ENCODE measurements at regions not wholly inside any gene's neighbourhood (a gene's known extent, or its start where the extent isn't known, plus 50 kb on each side); places are given as distances from the start of the nearest gene placed in this dataset.

GRCh38 chr6:92752114-92752513 is 667.2 kb downstream of the EPHA7 start:
- intact Hi-C loops (cut with micrococcal nuclease; ENCODE audit: unreplicated experiment): no loop called here
- Histone ChIP-seq H3K4me3 (ENCODE audit: low read depth, low read length) (no peak overlapping the region), H3K4me1 (no peaks in the 10 kb centered on the region), H3K36me3 (ENCODE audit: control insufficient read depth, insufficient read depth, low read length) (no peaks in the 10 kb centered on the region), H3K9me3 (0 out of 2 replicates have a peak, but pooled peaks cover 4% of the 10 kb centered on the region), H3K27me3 (replicated peaks; ENCODE audit: control insufficient read depth, insufficient read depth, low read length) (no peaks in the 10 kb centered on the region)
- Mint-ChIP-seq H3K9me3 (ENCODE audit: unreplicated experiment) (no peaks in the 10 kb centered on the region), H3K27me3 (ENCODE audit: insufficient read depth, unreplicated experiment) (no peaks in the 10 kb centered on the region), H3K36me3 (ENCODE audit: insufficient read depth, unreplicated experiment) (no peaks in the 10 kb centered on the region), H3K27ac (ENCODE audit: unreplicated experiment) (no peak overlapping the region), H3K4me1 (ENCODE audit: low read depth, unreplicated experiment) (no peaks in the 10 kb centered on the region), H3K4me3 (ENCODE audit: unreplicated experiment) (no peak overlapping the region)
- POLR2A ChIA-PET: no interaction called here
- CTCF ChIA-PET: no interaction called here
- no peak for DNase-seq
- TF ChIP-seq CTCF (IDR thresholded peaks at IDR 0.05; ENCODE audit: insufficient read depth in 1 of 2, low read depth in 1 of 2, low read length in 1 of 2, severe bottlenecking in 1 of 2, unreplicated experiment in 1 of 2): no peak
- no TSS peak for BruUV-seq (replicated peaks)

- Mint-ChIP-seq H3K36me3 (ENCODE audit: insufficient read depth, unreplicated experiment) (no peaks in the 10 kb centered on the region), H3K9me3 (ENCODE audit: unreplicated experiment) (no peaks in the 10 kb centered on the region), H3K4me1 (ENCODE audit: low read depth, unreplicated experiment) (no peaks in the 10 kb centered on the region), H3K4me3 (ENCODE audit: unreplicated experiment) (no peak overlapping the region), H3K27me3 (ENCODE audit: insufficient read depth, unreplicated experiment) (peaks cover 3% of the 10 kb centered on the region), H3K27ac (ENCODE audit: unreplicated experiment) (no peak overlapping the region)
- H3K4me1 ChIP-seq: no peaks in the 10 kb centered on the region
- no peaks in the 10 kb centered on the region for H3K36me3 ChIP-seq (ENCODE audit: control insufficient read depth, insufficient read depth, low read length)
- no peak for DNase-seq
- TF ChIP-seq CTCF (IDR thresholded peaks at IDR 0.05; ENCODE audit: insufficient read depth in 1 of 2, low read depth in 1 of 2, low read length in 1 of 2, severe bottlenecking in 1 of 2, unreplicated experiment in 1 of 2): no peak
- BruUV-seq (replicated peaks): no TSS peak
- POLR2A ChIA-PET: no interaction called here
- CTCF ChIA-PET: no interaction called here
- no peaks in the 10 kb centered on the region for H3K27me3 ChIP-seq (replicated peaks; ENCODE audit: control insufficient read depth, insufficient read depth, low read length)
- no peak overlapping the region for H3K4me3 ChIP-seq (ENCODE audit: low read depth, low read length)
- intact Hi-C loops (cut with micrococcal nuclease; ENCODE audit: unreplicated experiment): no loop called here
- H3K9me3 ChIP-seq: 0 out of 2 replicates have a peak, but pooled peaks cover 4% of the 10 kb centered on the region
These were observed 671.2 kb downstream of the EPHA7 start for GRCh38 chr6:92748131-92748530.

- Mint-ChIP-seq H3K9me3 (ENCODE audit: unreplicated experiment) (no peaks in the 10 kb centered on the region), H3K27ac (ENCODE audit: unreplicated experiment) (no peak overlapping the region), H3K27me3 (ENCODE audit: insufficient read depth, unreplicated experiment) (no peaks in the 10 kb centered on the region), H3K4me1 (ENCODE audit: low read depth, unreplicated experiment) (no peaks in the 10 kb centered on the region), H3K36me3 (ENCODE audit: insufficient read depth, unreplicated experiment) (no peaks in the 10 kb centered on the region), H3K4me3 (ENCODE audit: unreplicated experiment) (no peak overlapping the region)
- no peaks in the 10 kb centered on the region for H3K36me3 ChIP-seq (ENCODE audit: control insufficient read depth, insufficient read depth, low read length)
- H3K4me3 ChIP-seq (ENCODE audit: low read depth, low read length): no peak overlapping the region
- H3K27me3 ChIP-seq (replicated peaks; ENCODE audit: control insufficient read depth, insufficient read depth, low read length): no peaks in the 10 kb centered on the region
- no peak for TF ChIP-seq CTCF (IDR thresholded peaks at IDR 0.05; ENCODE audit: insufficient read depth in 1 of 2, low read depth in 1 of 2, low read length in 1 of 2, severe bottlenecking in 1 of 2, unreplicated experiment in 1 of 2)
- ChIA-PET CTCF (no interaction called here), POLR2A (no interaction called here)
- intact Hi-C loops (cut with micrococcal nuclease; ENCODE audit: unreplicated experiment): no loop called here
- no peaks in the 10 kb centered on the region for H3K9me3 ChIP-seq
- no peaks in the 10 kb centered on the region for H3K4me1 ChIP-seq
- no TSS peak for BruUV-seq (replicated peaks)
- no peak for DNase-seq
These were observed 681.4 kb downstream of the EPHA7 start for GRCh38 chr6:92737983-92738382.

All from Caco-2 (cell line).